ENCODE measurements at regions not wholly inside any gene's neighbourhood (a gene's known extent, or its start where the extent isn't known, plus 50 kb on each side); places are given as distances from the start of the nearest gene placed in this dataset.

- Histone ChIP-seq H3K4me1 (no peaks in the 10 kb centered on the region), H3K36me3 (no peaks in the 10 kb centered on the region), H3K27ac (no peak overlapping the region), H3K9me3 (no peaks in the 10 kb centered on the region), H3K4me3 (no peak overlapping the region), H3K27me3 (replicated peaks in 1 of 7) (peaks cover 0 to 9% (median 0%) of the 10 kb centered on the region in 7 donors)
- no peak for DNase-seq
- intact Hi-C loops (cut with DNase I; ENCODE audit: low total_unique reads) = no loop called here
- 60 to 89% (median 83%) methylated on average over 1 to 4 of the region's 4 CpGs for WGBS, 5 donors
- TF ChIP-seq POLR2A (IDR thresholded peaks at IDR 0.05) (no peak), POLR2AphosphoS5 (IDR thresholded peaks at IDR 0.05) (no peak), CTCF (IDR thresholded peaks at IDR 0.05 in 8 of 11, conservative IDR thresholded peaks at IDR 0.05 in 3 of 11) (no peak)
Observed at GRCh38 chrX:130529531-130529930, 127.7 kb downstream of the RBMX2 start.

- Histone ChIP-seq H3K4me1 (no peaks in the 10 kb centered on the region), H3K27ac (no peak overlapping the region), H3K36me3 (no peaks in the 10 kb centered on the region), H3K27me3 (replicated peaks in 1 of 7) (peaks cover 0 to 10% (median 0%) of the 10 kb centered on the region in 7 donors), H3K4me3 (no peak overlapping the region), H3K9me3 (no peaks in the 10 kb centered on the region)
- intact Hi-C loops (cut with DNase I; ENCODE audit: low total_unique reads) = loop anchor here (10.0 kb wide), 1 partner anchor 384 kb away; no protein-coding TSS in a partner anchor
- DNase-seq = no peak
- no peak for TF ChIP-seq POLR2A (IDR thresholded peaks at IDR 0.05)
- TF ChIP-seq POLR2AphosphoS5 (IDR thresholded peaks at IDR 0.05) = no peak
- TF ChIP-seq CTCF (IDR thresholded peaks at IDR 0.05 in 8 of 11, conservative IDR thresholded peaks at IDR 0.05 in 3 of 11) = no peak
Observed at GRCh38 chrX:130531066-130531465, 129.3 kb downstream of the RBMX2 start.

- no peaks in the 10 kb centered on the region for H3K4me1 ChIP-seq
- H3K4me3 ChIP-seq = no peak overlapping the region
- 14 to 25% (median 19%) methylated on average over 15 of the region's 15 CpGs for WGBS, 5 donors
- TF ChIP-seq POLR2A (IDR thresholded peaks at IDR 0.05) (no peak), CTCF (IDR thresholded peaks at IDR 0.05 in 8 of 11, conservative IDR thresholded peaks at IDR 0.05 in 3 of 11) (peak in 9 of 11 experiments; percentile 30 to 72 (median 58)), POLR2AphosphoS5 (IDR thresholded peaks at IDR 0.05) (no peak)
- H3K36me3 ChIP-seq = no peaks in the 10 kb centered on the region
- H3K27me3 ChIP-seq (replicated peaks in 1 of 7) = peaks cover 0 to 14% (median 0%) of the 10 kb centered on the region in 7 donors
- intact Hi-C loops (cut with DNase I; ENCODE audit: low total_unique reads) = loop anchor here (10.0 kb wide), 1 partner anchor 375 kb away; no protein-coding TSS in a partner anchor
- DNase-seq = no peak
- H3K9me3 ChIP-seq = no peaks in the 10 kb centered on the region
- H3K27ac ChIP-seq = no peak overlapping the region
Observed at GRCh38 chrX:130539721-130540321, 138.0 kb downstream of the RBMX2 start.

- Histone ChIP-seq H3K4me1 (no peaks in the 10 kb centered on the region), H3K36me3 (no peaks in the 10 kb centered on the region), H3K4me3 (no peak overlapping the region), H3K9me3 (no peaks in the 10 kb centered on the region), H3K27ac (no peak overlapping the region), H3K27me3 (replicated peaks in 1 of 7) (peaks cover 0 to 16% (median 0%) of the 10 kb centered on the region in 7 donors)
- WGBS, 5 donors = 45 to 66% (median 62%) methylated on average over 4 of the region's 4 CpGs
- DNase-seq = no peak
- no peak for TF ChIP-seq CTCF (IDR thresholded peaks at IDR 0.05 in 8 of 11, conservative IDR thresholded peaks at IDR 0.05 in 3 of 11)
- no peak for TF ChIP-seq POLR2AphosphoS5 (IDR thresholded peaks at IDR 0.05)
- TF ChIP-seq POLR2A (IDR thresholded peaks at IDR 0.05) = no peak
- intact Hi-C loops (cut with DNase I; ENCODE audit: low total_unique reads) = no loop called here
Observed at GRCh38 chrX:130543603-130544325, 142.0 kb downstream of the RBMX2 start.

Data from spleen (tissue), 11 donors.